ENCODE measurements at regions not wholly inside any gene's neighbourhood (a gene's known extent, or its start where the extent isn't known, plus 50 kb on each side); places are given as distances from the start of the nearest gene placed in this dataset.

DNA sequence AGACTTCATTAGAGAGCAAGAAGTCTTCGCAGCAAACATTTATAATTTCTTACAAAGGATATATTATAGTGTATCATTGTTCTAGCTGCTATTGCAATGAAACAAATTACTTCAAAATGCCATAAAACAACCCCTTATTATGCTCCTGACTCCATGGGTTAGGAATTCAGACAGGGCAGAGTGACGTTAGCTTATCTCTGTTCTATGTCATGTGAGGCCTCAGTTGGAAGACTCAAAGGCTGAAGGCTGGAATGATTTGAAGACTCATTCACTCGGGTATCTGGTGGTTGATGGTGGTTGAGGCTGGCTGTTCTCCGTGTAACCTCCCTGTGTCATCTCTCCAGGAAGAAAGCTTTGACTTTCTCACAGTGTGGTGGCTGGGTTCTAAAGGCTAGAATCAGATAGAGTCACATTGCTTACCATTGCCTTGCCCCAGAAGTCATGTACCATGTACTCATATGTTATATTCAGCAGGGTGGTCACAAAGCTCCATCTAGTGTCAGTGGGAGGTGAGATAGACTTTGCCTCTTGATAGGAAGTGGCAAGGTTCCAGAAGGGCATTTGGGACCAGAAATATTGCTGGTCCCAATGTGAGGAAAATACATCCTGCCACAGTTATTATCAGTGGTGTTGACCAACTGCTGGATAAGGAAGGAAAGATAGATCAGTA, 226.9 kb downstream of the TMEM38B start:
- DNase-seq (ENCODE audit: low spot score): no peak

DNA sequence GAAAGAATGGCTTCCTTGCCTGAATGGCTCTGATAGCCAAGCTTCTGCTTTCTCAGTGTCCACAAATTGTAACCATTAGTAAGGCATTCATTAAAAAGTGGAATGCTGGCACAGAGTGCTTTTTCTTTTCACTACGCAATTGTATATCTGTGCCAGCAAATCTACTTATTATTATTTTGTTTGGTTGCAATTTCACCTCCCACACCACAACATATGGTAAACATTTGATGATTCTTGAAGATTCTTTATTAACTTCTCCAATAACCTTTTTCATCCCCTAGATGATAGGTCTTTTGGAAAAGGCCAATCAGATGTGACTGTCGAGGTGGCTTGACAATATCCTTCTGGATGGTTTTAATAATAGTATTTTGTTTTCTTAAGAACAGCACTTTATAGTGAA, 234.1 kb downstream of the TMEM38B start:
- DNase-seq (ENCODE audit: low spot score): no peak

DNA sequence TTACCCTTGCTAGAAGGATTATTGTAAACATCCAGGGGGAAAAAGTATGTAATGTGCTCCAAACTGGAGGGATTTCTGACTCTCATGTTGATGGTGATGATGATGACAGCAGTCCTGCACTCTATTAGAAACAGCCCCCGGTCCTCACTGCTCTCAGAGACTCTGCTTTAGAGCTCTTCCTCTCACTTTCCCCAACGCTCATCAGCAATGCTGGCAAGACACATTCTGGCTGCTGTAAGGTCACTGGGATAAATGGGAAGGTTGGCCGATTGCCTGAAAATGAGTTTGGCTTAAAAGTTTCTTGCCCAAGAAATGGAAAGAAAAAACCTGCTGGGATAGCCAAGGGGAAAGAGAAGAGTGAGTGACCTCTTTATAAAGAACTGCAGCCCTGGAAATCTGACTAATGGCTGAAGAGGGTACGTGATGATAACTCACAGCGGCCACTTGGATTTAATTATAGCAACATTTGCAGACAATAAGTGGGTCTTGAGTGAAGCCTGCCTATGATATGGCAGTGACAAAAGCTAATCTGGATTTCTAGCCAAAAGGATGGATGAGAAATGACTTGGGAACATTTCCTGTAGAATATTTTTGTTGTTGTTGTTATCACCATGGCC, 235.8 kb downstream of the TMEM38B start:
- no peak for DNase-seq (ENCODE audit: low spot score)

DNA sequence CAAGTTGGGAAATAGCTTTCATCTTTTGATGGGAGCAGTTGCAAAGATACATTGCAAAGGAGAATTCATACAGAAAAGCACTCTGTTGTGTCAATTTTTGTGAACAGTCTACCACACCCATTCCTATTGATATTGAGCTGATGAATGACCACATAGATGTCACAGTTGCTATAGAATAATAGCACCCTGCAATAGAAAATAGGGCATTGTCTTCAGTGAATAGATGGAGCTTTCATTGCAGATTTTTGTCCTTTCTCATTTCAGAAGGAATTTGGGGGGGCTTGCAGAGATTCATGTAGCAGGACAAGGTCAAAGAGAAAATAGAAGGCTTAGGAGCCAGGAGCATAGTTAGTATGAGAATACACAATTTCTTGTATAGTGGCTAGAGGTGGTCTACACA, 237.9 kb downstream of the TMEM38B start:
- DNase-seq (ENCODE audit: low spot score): no peak

DNA sequence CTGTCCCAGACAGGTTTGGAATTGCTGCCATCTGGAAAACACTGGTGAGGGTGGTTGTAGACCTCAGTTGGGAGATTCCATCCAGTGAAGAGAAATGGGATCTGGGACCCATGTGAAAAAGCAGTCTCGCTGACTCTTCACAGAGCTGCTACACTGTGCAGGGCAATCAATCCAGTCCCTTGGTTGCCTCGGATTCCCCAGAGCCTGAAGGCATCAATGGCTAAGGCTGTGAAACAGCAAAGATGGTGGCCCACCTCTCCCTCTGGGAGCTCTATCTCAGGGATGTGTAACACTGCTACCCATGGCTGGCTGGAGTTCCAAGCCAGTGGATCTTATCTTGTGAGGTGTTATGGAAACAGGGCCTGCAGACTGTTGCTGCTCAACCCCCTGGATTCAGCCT, 256.1 kb downstream of the TMEM38B start:
- no peak for DNase-seq (ENCODE audit: low spot score)

DNA sequence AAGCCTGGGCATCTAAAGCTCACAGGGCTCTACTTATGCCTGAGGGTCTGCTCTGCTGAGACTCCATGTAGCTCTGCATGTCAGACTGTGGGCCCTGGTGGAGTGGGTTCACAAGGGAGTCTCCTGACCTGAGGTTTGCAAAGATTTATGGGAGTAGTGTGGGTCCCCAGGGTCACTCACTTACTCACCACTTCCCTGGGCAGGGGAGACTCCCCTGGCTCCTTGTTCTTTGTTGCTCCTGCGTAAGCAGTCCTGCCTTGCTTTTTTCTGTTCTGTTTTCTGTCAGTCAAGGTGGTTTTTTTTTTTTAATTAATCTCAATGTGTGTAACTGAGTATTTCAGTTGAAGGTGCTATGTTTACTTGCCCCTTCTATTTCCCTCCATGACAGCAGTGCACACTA, 256.6 kb downstream of the TMEM38B start:
- no peak for DNase-seq (ENCODE audit: low spot score)

DNA sequence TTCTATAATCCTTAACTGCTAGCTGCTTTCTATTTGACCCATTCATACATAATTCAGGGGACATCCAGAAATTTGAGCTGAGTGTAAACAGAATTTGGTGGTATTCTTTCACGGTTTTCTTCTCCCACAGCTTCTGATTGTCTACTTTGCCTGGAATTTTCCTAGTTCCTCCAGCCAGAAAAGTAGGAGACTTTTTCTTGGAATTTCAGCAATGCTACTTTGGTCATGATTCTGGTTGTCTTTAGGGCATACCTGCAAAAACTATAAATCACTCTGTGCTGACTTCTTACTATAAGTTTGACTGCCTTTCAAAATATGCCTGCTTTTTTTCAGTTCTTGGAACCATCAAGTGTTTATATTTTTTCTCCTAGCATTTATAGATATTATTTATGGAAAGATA, 260.2 kb downstream of the TMEM38B start:
- no peak for DNase-seq (ENCODE audit: low spot score)

DNA sequence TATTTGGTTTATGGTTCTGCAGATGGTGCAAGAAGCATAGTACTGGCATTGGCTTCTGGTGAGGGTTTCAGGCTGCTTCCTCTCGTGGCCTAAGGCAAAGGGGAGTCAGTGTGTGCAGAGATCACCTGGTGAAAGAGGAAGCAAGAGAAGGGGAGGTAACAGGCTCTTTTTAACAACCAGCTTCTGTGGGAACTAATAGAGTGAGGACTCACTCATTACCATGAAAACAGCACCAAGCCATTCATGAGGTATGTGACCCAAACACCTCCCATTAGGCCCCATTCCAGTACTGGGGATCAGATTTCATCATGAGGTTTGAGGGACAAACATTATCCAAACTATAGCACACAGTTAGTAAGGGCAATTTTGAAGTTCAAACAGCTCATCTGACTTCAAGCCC, 263.5 kb downstream of the TMEM38B start:
- DNase-seq (ENCODE audit: low spot score): no peak

DNA sequence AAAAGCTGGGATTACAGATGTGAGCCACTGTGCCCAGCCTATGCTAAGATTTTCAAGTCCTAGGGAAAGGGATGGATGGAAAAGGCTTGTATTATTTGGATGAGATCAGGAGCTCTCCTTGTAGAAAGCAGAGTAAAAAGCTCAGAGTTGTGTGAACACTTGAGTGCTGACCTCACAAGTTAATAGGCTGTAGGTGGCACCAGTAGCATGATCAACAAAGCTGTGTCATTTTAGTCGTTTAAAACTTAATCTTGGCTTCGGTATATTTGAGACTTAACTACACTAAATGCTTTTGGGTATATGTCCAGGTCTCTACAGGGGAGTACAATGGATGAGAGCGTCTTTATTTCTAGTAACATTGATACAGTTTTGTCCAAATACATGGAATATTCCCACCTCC, 264.2 kb downstream of the TMEM38B start:
- DNase-seq (ENCODE audit: low spot score): no peak

DNA sequence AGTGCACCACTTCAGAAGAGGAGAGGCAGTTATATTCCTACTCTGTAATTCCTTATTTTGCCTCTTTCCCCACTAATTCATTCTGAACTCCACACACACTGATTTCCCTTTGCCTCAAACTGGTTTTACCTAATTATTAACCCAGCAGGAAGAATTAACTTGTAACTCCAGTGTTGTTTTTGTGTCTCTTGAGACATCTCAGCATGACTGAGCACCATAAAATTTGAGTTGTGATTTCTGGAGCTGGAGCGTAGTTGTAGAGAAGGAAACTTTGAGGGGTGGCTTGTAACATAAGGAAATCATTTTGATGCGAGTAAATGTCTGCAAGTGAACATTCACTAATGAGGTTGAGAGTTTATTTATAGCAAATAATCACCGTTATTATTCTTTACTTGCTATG, 265.2 kb downstream of the TMEM38B start:
- no peak for DNase-seq (ENCODE audit: low spot score)

DNA sequence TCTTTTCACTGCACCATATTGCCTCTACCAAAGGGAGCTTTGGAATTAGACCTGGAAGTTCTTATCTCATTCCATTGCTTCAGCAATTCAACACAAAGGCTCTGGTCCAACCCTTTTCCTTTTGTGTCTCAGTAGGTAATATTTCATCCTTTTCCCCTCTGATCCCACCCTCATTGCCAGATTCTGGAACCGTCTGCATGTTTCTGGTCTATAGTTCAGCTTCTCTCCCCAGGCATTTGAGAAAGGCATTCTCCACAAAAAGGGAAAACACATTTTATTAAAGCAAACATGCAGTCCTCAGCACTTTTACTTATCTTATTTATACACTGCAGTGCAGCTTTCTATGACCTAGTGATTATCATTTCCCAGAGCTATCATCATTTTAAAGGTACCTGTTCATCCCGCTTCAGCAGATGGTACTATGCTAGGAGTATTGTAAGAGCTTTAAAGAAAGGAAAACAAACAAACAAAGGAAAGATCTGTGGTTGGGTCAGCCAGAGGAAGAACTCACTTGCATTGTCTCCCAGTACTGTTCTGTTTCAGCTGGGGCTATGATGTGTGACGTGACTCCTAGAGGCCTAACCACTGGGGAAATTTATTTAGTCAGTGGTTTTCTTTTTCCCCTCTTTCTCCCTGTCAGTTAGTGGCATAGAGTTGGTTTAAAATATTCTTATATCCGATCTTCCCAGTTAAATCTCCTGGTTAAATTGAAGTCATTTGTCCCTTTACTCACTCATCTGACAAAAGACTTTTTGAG, 269.2 kb downstream of the TMEM38B start:
- DNase-seq (ENCODE audit: low spot score): no peak

DNA sequence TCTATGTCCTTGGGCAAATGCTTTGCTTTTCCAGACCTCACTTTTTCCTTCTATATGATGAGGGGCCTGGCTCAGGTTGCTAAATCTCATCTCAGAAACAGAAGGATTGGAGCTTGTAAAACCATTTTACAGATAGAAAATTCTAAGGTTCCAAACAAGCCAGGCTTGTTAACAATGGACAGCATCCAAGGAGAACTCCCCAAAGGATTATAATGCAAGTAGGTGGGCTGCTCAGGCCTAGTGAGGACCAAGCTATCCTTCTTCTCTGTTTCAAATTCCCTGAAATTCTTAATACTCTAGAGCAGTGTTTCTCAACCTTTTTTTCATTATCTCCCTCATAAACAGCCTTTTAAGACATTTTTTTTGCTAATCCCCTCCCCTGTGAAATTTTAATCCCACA, 269.8 kb downstream of the TMEM38B start:
- DNase-seq (ENCODE audit: low spot score): no peak

DNA sequence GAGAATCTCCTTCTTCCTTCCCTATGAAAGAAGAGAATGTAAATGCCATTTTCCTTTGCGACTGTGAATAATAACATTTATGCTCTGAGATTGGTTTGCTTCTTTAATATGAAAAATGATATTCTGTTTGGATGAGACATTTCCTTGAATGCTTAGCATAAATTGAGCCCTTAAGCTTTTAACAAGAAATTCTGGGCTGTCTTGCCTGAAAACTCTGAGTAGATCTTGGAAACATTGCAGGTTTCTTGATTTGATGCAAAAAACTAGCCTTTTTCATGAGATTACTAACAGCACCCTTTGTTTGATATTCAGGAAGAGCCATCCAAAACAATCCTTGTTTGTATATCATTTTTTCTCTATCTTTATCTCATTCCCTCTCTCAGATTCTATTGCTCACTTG, 272.5 kb downstream of the TMEM38B start:
- no peak for DNase-seq (ENCODE audit: low spot score)

DNA sequence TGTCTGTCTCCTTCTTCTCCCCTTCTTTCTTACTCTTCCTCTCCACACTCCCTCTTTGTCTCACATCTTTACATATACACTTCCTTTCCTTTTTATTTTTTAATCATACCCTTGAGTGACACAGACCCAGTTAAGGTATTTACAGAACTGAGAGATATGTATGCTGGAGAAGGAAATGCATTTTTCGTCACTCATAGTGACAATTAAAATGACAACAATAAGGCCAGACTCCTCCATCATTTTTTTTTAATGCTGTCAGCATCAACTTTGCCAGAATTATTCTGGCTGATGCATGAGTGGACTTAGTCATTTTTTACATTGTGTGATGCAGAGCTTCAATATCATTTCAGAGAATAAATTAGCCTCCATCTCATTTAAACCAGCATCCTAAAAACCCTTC, 272.9 kb downstream of the TMEM38B start:
- no peak for DNase-seq (ENCODE audit: low spot score)

DNA sequence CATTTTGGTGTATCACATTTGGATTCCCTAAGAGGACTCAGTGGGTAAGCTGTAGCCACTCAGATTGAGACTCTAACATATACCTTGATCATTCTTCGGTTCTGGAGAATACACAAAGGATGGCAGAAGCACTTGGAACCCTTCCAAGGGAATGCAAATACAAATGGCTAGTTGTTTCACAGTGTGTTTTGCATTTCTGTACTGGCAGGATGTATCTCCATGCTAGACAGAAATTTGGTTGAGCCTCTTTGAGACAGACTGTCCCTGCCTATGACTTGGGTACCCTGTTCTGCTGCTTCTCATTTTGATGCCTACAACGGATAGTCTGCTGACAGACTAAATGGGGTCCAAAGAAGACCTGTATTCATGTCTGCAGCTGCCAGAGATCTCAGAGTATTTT, 273.5 kb downstream of the TMEM38B start:
- DNase-seq (ENCODE audit: low spot score): no peak

DNA sequence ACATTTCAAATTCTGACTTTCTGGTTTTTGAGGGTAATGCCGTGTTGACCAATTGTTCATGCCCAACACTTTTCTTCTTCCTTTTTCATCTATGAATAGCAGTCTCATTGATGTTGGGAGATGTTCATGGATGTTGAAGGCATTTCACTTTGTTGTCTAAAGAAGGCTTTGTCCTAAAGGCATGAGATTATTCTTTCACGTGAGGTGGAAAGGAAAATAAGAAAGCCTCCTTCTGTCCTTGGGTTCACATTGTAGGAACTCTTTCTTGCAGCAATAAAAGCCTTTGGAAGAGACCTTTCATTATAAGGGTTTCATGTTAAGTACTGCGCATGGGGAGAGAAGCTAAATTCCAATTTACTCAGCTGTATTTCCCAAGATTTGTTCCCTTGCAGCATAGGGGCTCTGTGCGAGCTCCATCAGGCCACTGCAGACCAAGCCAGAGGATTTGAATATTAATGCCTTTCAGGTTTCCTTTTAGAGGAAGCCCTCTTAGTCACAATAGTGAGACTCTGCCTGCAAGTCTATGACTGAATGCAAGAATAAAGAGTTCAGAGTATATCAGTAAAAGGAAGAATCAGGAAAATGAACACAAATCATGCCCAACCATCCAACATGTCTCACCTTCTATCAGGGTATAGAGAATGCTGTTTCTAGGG, 274.6 kb downstream of the TMEM38B start:
- DNase-seq (ENCODE audit: low spot score): no peak

DNA sequence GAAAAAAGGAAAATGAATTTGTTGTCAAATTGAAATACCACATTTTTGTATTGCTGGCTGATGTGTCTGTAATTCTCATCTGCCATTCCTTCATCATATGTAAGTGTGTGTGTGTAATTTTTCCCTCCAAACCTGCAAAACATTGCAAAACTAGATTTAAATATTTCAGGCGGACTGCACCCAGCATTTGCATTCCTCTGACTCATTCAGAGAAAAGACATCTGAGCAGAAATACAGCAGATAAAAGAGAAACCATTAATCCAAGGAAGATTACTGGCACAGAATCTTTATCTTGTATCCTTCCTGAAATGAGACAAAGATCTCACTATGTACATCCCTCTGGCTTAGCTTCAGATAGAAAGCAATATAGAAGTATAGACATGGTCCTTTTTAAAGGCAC, 275.3 kb downstream of the TMEM38B start:
- DNase-seq (ENCODE audit: low spot score): no peak

DNA sequence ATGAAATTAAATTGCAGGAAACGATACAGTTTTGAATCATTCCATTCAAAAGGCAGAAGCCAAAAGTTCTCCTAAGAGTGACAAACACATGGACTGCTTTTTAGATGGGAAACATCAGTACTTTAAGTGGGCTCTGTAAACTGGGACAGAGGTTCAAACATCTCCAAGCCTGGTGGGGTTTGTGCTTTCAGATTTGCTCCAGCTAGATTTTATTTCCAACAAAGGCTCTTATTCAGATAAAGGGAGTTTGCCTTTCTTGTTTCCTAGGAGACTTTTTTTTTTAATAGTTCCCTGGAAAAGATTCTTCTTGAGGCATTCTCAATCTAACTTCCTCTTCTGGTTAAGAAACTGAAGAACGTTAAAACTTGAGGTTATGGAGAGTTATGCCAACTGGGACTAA, 277.6 kb downstream of the TMEM38B start:
- no peak for DNase-seq (ENCODE audit: low spot score)

DNA sequence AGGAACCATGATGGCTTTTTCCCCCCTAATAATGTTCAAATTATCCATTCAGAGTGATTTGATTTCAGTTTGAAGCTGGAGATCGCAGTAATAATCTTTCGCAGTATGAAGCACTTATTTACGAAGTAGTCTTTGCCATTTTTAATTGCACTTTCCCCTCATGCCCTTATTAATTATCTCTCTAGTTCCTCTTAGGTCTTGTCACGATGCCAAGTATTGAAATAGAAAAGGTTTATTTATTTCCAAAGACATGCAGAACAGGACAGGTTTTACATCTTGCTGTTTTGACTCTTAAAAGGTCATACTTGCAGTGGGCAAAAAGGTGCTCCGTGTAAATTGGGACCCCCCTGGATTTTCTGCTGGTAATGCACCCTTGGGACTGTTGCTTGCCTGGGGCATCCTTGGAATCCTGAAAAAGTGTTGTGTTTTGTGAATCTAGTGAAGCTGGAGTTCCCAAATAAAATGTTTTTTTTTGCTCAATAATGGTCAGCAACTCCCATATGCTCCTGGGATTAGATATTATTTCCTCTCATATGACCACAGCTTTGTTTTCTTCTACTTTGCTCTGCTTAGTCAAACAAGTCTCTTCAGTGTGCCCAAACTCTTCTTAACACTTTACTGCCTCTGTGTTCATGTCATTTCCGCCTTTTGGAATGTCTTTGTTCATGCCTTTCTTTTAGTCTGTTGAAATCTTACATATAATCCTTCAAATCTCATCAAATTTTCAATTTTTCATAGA, 278.3 kb downstream of the TMEM38B start:
- no peak for DNase-seq (ENCODE audit: low spot score)

DNA sequence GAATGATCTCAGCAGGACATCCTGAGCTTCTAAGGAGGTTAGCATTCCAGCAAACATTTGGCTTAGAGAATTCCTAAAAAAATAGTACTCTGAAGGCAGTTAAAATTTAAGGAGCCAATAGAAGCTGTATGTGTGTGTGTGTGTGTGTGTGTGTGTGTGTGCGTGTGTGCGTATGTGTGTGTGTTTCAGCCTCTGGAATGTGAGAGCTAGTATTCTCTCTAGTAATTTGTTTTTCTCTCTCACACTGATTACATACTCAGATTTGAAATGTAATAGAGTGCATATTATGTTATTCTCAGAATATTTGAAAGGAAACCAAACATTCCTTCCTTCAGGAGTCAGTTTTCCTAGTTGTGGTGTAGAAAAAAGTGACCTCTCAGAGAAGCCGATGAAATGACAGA, 279.6 kb downstream of the TMEM38B start:
- DNase-seq (ENCODE audit: low spot score): peak; percentile 7

DNA sequence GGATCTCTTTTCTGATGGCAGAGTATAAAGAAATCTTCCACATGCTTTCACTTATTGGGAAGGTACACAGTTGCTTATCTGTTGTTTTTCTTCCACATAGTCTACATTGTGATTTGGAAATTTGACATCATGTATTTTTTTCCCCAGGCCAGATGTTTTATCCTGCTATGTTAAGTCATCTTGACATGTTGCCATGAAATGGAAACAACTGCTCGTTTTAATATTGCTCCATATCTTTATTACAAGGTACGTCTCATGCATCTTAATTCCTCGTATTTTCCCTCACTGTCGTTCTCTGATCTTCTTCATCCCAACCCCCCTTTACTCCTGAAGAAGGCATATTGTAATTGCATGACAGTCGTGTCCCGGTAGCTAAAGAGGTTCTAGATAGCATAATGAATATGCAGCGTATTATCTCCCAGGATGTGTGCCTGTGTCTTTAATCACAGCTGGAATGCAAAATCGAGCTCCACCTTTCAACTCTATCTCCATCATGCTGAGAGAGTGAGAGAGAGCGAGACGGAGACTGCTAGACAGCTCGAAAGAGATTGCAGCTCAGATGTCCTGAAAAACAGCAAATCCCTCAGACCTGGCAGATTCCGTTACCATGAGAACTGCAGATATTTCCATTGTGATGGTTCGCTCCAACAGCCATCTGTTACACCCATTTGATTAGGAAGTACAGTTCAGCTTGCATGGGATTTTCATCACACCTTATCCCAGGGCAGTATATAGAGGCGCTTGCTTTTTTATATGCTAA, 281.7 kb downstream of the TMEM38B start:
- DNase-seq (ENCODE audit: low spot score): no peak

DNA sequence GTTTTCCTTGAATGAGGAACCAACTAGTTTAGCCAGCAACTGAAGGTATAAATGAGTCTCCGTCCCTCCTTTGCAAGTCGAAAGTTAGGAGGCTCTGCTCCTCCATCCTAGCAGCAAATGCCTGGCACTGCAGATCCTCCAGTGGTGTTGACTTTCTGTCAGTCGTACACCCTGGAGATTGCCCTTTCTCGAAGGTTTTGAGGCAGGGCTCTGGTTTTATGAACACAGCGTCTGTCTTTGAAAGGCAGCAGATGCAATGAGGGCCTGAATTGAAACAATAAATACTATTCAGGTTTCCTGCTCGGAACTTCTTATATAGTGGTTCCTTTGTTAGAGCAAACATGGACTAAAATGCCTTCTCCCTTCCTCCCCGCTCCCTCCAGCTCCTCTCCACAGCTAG, 284.0 kb downstream of the TMEM38B start:
- DNase-seq (ENCODE audit: low spot score): no peak
